ENCODE measurements at regions not wholly inside any gene's neighbourhood (a gene's known extent, or its start where the extent isn't known, plus 50 kb on each side); places are given as distances from the start of the nearest gene placed in this dataset.

DNA sequence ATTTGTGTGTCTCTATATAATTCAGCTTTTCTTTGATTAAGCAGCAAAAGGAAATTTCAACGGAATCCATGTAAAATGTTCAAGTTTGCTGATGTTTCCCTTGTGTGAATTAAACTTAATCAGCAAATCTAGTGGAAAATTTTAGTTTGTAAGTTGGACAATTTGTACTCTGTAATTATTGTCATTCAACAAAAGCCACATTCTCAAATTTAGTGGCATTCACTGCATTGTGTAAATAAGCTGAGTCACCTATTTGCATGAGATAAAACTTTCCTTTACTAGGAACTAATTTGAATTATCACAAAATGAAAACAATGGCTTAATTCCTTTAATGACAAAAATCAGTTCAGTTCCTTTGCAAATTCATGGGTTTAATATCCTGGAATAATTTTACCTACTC is 784.2 kb upstream of the CCDC179 start:
- no peak for TF ChIP-seq CTCF (IDR thresholded peaks at IDR 0.05)
- TF ChIP-seq EP300 (IDR thresholded peaks at IDR 0.05): no peak
- no peak for TF ChIP-seq POLR2A (IDR thresholded peaks at IDR 0.05)

All from stomach (tissue), 4 donors.